ENCODE measurements at regions not wholly inside any gene's neighbourhood (a gene's known extent, or its start where the extent isn't known, plus 50 kb on each side); places are given as distances from the start of the nearest gene placed in this dataset.

DNA sequence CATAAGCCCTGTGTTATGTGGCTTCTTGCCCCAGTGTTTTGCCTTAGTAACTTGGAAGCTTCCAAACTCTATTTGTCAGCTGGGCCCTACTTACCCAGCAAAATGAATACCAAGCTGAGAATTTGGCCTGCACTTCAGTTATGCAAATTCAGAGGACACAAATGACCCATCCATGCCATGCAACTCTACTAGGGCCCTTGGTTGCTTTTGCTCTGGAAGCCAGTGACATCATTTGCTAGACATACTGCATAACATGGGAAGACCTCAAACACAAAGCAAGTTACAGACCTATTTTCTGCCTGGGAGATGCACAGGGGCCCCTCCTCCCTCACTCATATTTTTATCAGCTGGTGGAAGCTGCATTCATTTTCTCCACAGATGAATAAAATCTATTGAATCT is 90.2 kb upstream of the PPM1H start:
- Histone ChIP-seq H3K36me3 (no peaks in the 10 kb centered on the region), H3K4me1 (no peaks in the 10 kb centered on the region), H3K9me3 (no peaks in the 10 kb centered on the region), H3K27ac (no peak overlapping the region), H3K4me3 (no peak overlapping the region), H3K27me3 (no peaks in the 10 kb centered on the region)
- in situ Hi-C loops (cut with MboI; ENCODE audit: low pct_ligation_motif_present in 1 of 4, low pct_unique_long_range_greater_than_20kb in 1 of 4, low sequenced_read_pairs in 3 of 4) (no loop called here), intact Hi-C loops (cut with DNase I; ENCODE audit: low total_unique reads) (no loop called here)
- TF ChIP-seq, protein P1, sequence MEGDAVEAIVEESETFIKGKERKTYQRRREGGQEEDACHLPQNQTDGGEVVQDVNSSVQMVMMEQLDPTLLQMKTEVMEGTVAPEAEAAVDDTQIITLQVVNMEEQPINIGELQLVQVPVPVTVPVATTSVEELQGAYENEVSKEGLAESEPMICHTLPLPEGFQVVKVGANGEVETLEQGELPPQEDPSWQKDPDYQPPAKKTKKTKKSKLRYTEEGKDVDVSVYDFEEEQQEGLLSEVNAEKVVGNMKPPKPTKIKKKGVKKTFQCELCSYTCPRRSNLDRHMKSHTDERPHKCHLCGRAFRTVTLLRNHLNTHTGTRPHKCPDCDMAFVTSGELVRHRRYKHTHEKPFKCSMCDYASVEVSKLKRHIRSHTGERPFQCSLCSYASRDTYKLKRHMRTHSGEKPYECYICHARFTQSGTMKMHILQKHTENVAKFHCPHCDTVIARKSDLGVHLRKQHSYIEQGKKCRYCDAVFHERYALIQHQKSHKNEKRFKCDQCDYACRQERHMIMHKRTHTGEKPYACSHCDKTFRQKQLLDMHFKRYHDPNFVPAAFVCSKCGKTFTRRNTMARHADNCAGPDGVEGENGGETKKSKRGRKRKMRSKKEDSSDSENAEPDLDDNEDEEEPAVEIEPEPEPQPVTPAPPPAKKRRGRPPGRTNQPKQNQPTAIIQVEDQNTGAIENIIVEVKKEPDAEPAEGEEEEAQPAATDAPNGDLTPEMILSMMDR (IDR thresholded peaks at IDR 0.05), result no peak
- no peak for TF ChIP-seq EP300 (IDR thresholded peaks at IDR 0.05; ENCODE audit: low read depth)
- TF ChIP-seq POLR2AphosphoS5 (IDR thresholded peaks at IDR 0.05), result no peak
- no peak for TF ChIP-seq POLR2A (IDR thresholded peaks at IDR 0.05)
- no peak for DNase-seq

DNA sequence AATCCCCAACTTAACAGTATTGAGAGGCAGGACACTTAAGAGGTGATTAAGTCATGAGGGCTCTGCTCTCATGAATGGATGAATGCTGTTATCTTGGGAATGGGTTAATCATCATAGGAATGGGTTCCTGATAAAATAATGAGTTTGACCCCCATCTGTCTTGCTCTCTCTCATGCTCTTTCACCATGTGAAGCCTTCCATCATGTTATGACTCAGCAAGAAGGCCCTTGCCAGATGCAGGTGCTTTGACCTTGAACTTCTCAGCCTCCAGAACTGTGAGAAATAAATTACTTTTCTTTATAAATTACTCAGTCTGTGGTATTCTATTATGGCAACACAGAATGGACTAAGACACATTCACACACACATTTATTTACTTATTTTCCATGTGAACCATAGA is 89.0 kb upstream of the PPM1H start:
- in situ Hi-C loops (cut with MboI; ENCODE audit: low pct_ligation_motif_present in 1 of 4, low pct_unique_long_range_greater_than_20kb in 1 of 4, low sequenced_read_pairs in 3 of 4), result no loop called here

DNA sequence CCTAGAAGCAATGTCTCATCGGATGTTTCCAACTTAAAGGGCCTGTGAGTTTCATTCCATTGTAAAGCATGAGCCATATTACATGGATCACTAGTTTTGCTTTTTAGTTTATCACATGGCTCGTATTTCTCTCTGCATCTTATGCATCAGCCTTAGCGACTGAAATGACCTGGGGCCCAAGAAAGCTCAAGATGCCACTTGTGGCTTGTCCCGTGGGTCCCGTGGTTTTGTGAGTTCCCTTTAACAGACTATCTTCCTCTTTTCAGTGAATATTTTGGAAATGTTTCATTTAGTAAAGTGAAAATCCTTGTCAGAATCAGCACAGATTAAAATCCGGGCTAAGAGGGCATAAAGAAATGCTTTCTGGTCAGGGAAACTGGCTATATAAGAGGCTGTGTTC is 86.2 kb upstream of the PPM1H start:
- intact Hi-C loops (cut with DNase I; ENCODE audit: low total_unique reads) (no loop called here), in situ Hi-C loops (cut with MboI; ENCODE audit: low pct_ligation_motif_present in 1 of 4, low pct_unique_long_range_greater_than_20kb in 1 of 4, low sequenced_read_pairs in 3 of 4) (no loop called here)
- Histone ChIP-seq H3K27me3 (no peaks in the 10 kb centered on the region), H3K36me3 (no peaks in the 10 kb centered on the region), H3K9me3 (no peaks in the 10 kb centered on the region), H3K4me1 (no peaks in the 10 kb centered on the region), H3K27ac (no peak overlapping the region), H3K4me3 (no peak overlapping the region)
- no peak for DNase-seq
- TF ChIP-seq POLR2A (IDR thresholded peaks at IDR 0.05) (no peak), POLR2AphosphoS5 (IDR thresholded peaks at IDR 0.05) (no peak), EP300 (IDR thresholded peaks at IDR 0.05; ENCODE audit: low read depth) (no peak)
- TF ChIP-seq, protein P1 (IDR thresholded peaks at IDR 0.05), result no peak
- WGBS, 2 donors (ENCODE audit: low coverage in 1 of 2), result 68 to 82% methylated on average over 4 to 6 of the region's 6 CpGs

More for the DNA sequence above, 89.0 kb upstream of the PPM1H start:
- H3K4me3 ChIP-seq, result no peak overlapping the region
- TF ChIP-seq POLR2A (IDR thresholded peaks at IDR 0.05), result no peak
- intact Hi-C loops (cut with DNase I; ENCODE audit: low total_unique reads), result no loop called here
- H3K36me3 ChIP-seq, result no peaks in the 10 kb centered on the region
- H3K4me1 ChIP-seq, result no peaks in the 10 kb centered on the region
- no peaks in the 10 kb centered on the region for H3K9me3 ChIP-seq
- no peak for DNase-seq
- no peaks in the 10 kb centered on the region for H3K27me3 ChIP-seq
- no peak overlapping the region for H3K27ac ChIP-seq

DNA sequence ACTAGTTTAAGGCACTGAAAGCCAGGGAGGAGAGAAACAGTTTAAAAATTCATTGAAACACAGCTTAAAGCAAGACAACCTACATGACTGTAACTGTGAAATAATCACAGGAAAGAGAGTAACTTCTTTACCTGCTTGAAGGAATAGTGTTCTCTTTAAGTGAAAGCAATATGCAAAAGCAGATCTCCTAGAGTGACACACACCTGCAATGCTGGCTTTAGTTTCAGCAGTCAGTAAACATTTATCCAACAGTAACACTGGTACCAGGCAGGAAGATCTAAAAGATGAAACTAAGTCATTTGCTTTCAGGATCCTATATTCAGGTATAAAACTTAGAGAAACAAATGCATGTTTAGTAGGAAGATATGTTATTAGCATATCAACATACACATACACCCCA is 85.3 kb upstream of the PPM1H start:
- in situ Hi-C loops (cut with MboI; ENCODE audit: low pct_ligation_motif_present in 1 of 4, low pct_unique_long_range_greater_than_20kb in 1 of 4, low sequenced_read_pairs in 3 of 4), result no loop called here
- H3K9me3 ChIP-seq, result no peaks in the 10 kb centered on the region
- H3K27ac ChIP-seq, result no peak overlapping the region
- intact Hi-C loops (cut with DNase I; ENCODE audit: low total_unique reads), result no loop called here
- no peaks in the 10 kb centered on the region for H3K4me1 ChIP-seq
- H3K36me3 ChIP-seq, result no peaks in the 10 kb centered on the region
- no peak for DNase-seq
- H3K27me3 ChIP-seq, result no peaks in the 10 kb centered on the region
- TF ChIP-seq POLR2AphosphoS5 (IDR thresholded peaks at IDR 0.05) (no peak), POLR2A (IDR thresholded peaks at IDR 0.05) (no peak), EP300 (IDR thresholded peaks at IDR 0.05; ENCODE audit: low read depth) (no peak)
- TF ChIP-seq, protein P1 (IDR thresholded peaks at IDR 0.05), result no peak
- no peak overlapping the region for H3K4me3 ChIP-seq

DNA sequence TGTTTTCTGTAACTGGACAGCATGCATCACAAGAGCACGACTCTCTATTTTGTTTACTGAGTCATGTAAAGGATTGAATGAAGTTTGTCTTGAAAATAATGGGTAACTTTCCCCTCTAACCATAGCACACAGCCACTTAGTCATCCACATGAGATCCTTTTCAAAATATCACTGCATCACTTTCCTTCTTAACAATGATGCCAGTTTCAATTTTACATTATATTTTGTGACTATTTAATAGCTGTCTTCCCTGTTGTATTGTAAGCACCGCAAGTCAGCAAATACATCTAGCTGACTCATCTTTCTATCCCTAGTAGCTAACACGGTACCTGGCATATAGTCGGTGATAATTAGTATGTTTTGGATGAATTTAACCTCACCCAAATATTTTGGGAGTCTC is 83.3 kb upstream of the PPM1H start:
- TF ChIP-seq POLR2AphosphoS5 (IDR thresholded peaks at IDR 0.05) (no peak), POLR2A (IDR thresholded peaks at IDR 0.05) (no peak), EP300 (IDR thresholded peaks at IDR 0.05; ENCODE audit: low read depth) (no peak)
- TF ChIP-seq, protein P1 (IDR thresholded peaks at IDR 0.05), result no peak
- 50 to 79% methylated on average over 4 of the region's 4 CpGs for WGBS, 2 donors (ENCODE audit: low coverage in 1 of 2)

More for the DNA sequence above, 83.3 kb upstream of the PPM1H start:
- no peaks in the 10 kb centered on the region for H3K27me3 ChIP-seq
- in situ Hi-C loops (cut with MboI; ENCODE audit: low pct_ligation_motif_present in 1 of 4, low pct_unique_long_range_greater_than_20kb in 1 of 4, low sequenced_read_pairs in 3 of 4), result no loop called here
- H3K9me3 ChIP-seq, result no peaks in the 10 kb centered on the region
- no peaks in the 10 kb centered on the region for H3K36me3 ChIP-seq
- DNase-seq, result no peak
- H3K4me1 ChIP-seq, result no peaks in the 10 kb centered on the region
- H3K27ac ChIP-seq, result no peak overlapping the region
- H3K4me3 ChIP-seq, result no peak overlapping the region
- intact Hi-C loops (cut with DNase I; ENCODE audit: low total_unique reads), result no loop called here
